Globus pallidus (tissue), 1 donor: ENCODE measurements at regions not wholly inside any gene's neighbourhood (a gene's known extent, or its start where the extent isn't known, plus 50 kb on each side); places are given as distances from the start of the nearest gene placed in this dataset.
"Not testable (repeated sequence)": the region's sequence is repeated elsewhere in the genome, so short reads cannot be mapped to it uniquely, and the experiment has no call there.

Experiments used
- DNase-seq: peaks from one replicate; pipeline ENCODE4 v3.0.0-alpha.2; 2015; ENCODE audit warnings: low spot score

GRCh38 chr13:89052699-89053098, 1381.5 kb downstream of the SLITRK5 start:
- DNase-seq = no peak

- DNase-seq = no peak
Observed at GRCh38 chr13:89053418-89053817, 1382.2 kb downstream of the SLITRK5 start.

GRCh38 chr13:89057274-89057673, 1386.1 kb downstream of the SLITRK5 start:
- DNase-seq = no peak

- DNase-seq = no peak
Observed at GRCh38 chr13:89057862-89058261, 1386.7 kb downstream of the SLITRK5 start.

- DNase-seq = peak; percentile 44
Observed at GRCh38 chr13:89061821-89062220, 1390.7 kb downstream of the SLITRK5 start.

- DNase-seq = peak; percentile 43
Observed at GRCh38 chr13:89066868-89067466, 1395.8 kb downstream of the SLITRK5 start.

- no peak for DNase-seq
Observed at GRCh38 chr13:89072979-89073378, 1401.8 kb downstream of the SLITRK5 start.

- DNase-seq = no peak
Observed at GRCh38 chr13:89076622-89077021, 1405.5 kb downstream of the SLITRK5 start.

- no peak for DNase-seq
Observed at GRCh38 chr13:89082623-89083022, 1411.5 kb downstream of the SLITRK5 start.

- not testable (repeated sequence) for DNase-seq
Observed at GRCh38 chr13:89088107-89088506, 1416.9 kb downstream of the SLITRK5 start.

- DNase-seq = no peak
Observed at GRCh38 chr13:89097994-89098393, 1426.8 kb downstream of the SLITRK5 start.

- DNase-seq = no peak
Observed at GRCh38 chr13:89113744-89114143, 1442.6 kb downstream of the SLITRK5 start.

- DNase-seq = no peak
Observed at GRCh38 chr13:89115307-89115706, 1444.1 kb downstream of the SLITRK5 start.

GRCh38 chr13:89136678-89137077, 1465.5 kb downstream of the SLITRK5 start:
- DNase-seq = no peak

GRCh38 chr13:89150362-89150761, 1479.2 kb downstream of the SLITRK5 start:
- no peak for DNase-seq

- no peak for DNase-seq
Observed at GRCh38 chr13:89153941-89154340, 1482.8 kb downstream of the SLITRK5 start.

GRCh38 chr13:89163096-89163495, 1491.9 kb downstream of the SLITRK5 start:
- no peak for DNase-seq

- no peak for DNase-seq
Observed at GRCh38 chr13:89165685-89166084, 1494.5 kb downstream of the SLITRK5 start.

- no peak for DNase-seq
Observed at GRCh38 chr13:89169951-89170350, 1498.8 kb downstream of the SLITRK5 start.

GRCh38 chr13:89181041-89181440, 1509.9 kb downstream of the SLITRK5 start:
- no peak for DNase-seq

GRCh38 chr13:89199138-89199537, 1528.0 kb downstream of the SLITRK5 start:
- no peak for DNase-seq

- no peak for DNase-seq
Observed at GRCh38 chr13:89204435-89204834, 1533.3 kb downstream of the SLITRK5 start.

- no peak for DNase-seq
Observed at GRCh38 chr13:89205856-89206520, 1534.8 kb downstream of the SLITRK5 start.

- DNase-seq = no peak
Observed at GRCh38 chr13:89212186-89212585, 1541.0 kb downstream of the SLITRK5 start.
